GM12874 (cell line): ENCODE measurements at regions not wholly inside any gene's neighbourhood (a gene's known extent, or its start where the extent isn't known, plus 50 kb on each side); places are given as distances from the start of the nearest gene placed in this dataset.

Source experiments
- CTCF ChIP-seq: IDR thresholded peaks from 2 replicates; pipeline ENCODE4 v1.5.1; 2011; ENCODE audit warnings: low read depth, mild to moderate bottlenecking, control low read depth, low read length, moderate library complexity; ENCODE audit not compliant: insufficient read depth

- TF ChIP-seq CTCF, result no peak
These were observed 61.4 kb downstream of the RPLP1 start for GRCh38 chr15:69513986-69514385.

GRCh38 chr15:69515508-69515907 lies 62.9 kb downstream of the RPLP1 start:
- no peak for TF ChIP-seq CTCF

- no peak for TF ChIP-seq CTCF
These were observed 63.3 kb downstream of the RPLP1 start for GRCh38 chr15:69515926-69516325.

GRCh38 chr15:69517052-69517451 lies 64.4 kb downstream of the RPLP1 start:
- TF ChIP-seq CTCF, result no peak

GRCh38 chr15:69518806-69519205 lies 66.2 kb downstream of the RPLP1 start:
- TF ChIP-seq CTCF, result no peak

GRCh38 chr15:69520067-69520466 lies 67.4 kb downstream of the RPLP1 start:
- TF ChIP-seq CTCF, result no peak

- no peak for TF ChIP-seq CTCF
These were observed 69.7 kb downstream of the RPLP1 start for GRCh38 chr15:69522361-69522760.
